Psoas muscle (tissue), 7 donors: ENCODE measurements at regions not wholly inside any gene's neighbourhood (a gene's known extent, or its start where the extent isn't known, plus 50 kb on each side); places are given as distances from the start of the nearest gene placed in this dataset.

Source experiments
- ATAC-seq, 4 donors: fragments of 200-7000 bp; cut with Tn5 transposase; one replicate each; pipeline ENCODE4 v1.9.1; 2020; ENCODE audit warnings: moderate library complexity in 3 of 4, mild to moderate bottlenecking in 2 of 4
- DNase-seq, 2 donors: peaks; one replicate each; pipeline ENCODE4 v3.0.0-alpha.2; 2020
- H3K27ac ChIP-seq: fragments of 200-600 bp; one replicate; pipeline ENCODE4 v1.8.0; 2022
- H3K27me3 ChIP-seq, 3 donors: fragments of 200-600 bp in 1 of 3; one replicate each; pipeline versions ENCODE4 v1.6.1 to v1.8.0; 2013 to 2022; ENCODE audit warnings: low read length in 2 of 3, mild to moderate bottlenecking in 2 of 3, moderate library complexity in 1 of 3; ENCODE audit not compliant: insufficient read depth in 3 of 3
- H3K36me3 ChIP-seq, 2 donors: fragments of 200-600 bp in 1 of 2; one replicate each; pipeline versions ENCODE4 v1.6.1 to v1.8.0; 2013 to 2022; ENCODE audit warnings: low read depth in 1 of 2, mild to moderate bottlenecking in 1 of 2, moderate library complexity in 1 of 2; ENCODE audit not compliant: insufficient read depth in 1 of 2
- H3K4me1 ChIP-seq: fragments of 200-600 bp; one replicate; pipeline ENCODE4 v1.8.0; 2022
- H3K4me3 ChIP-seq: fragments of 200-600 bp; one replicate; pipeline ENCODE4 v1.8.0; 2022; ENCODE audit warnings: mild to moderate bottlenecking
- H3K9me3 ChIP-seq: fragments of 200-600 bp; one replicate; pipeline ENCODE4 v1.8.0; 2022
- WGBS, 3 donors: extraction: QIAGEN DNeasy Blood & Tissue Kit; methylation state at CpG; one replicate each; pipeline versions ENCODE4 v1.1.6 to v1.1.7; 2013; 5-methylcytosine and 5-hydroxymethylcytosine counted together
- intact Hi-C, 2 donors: fragments of 100-400 bp; cut with DNase I; formaldehyde crosslinking; loops; one replicate each; pipeline versions ENCODE4 v1.11.0 to v1.14.2; 2022
- TF ChIP-seq, protein P1 (sequence below): fragments of 200-600 bp; IDR thresholded peaks from one replicate; pipeline ENCODE4 v1.8.0; 2022; ENCODE audit warnings: antibody characterized with exemption
- donor health status: healthy with polysubstance abuse.
- donor health status: DM: no; HTN: no; CAD: no; lungs with moderate emphysema.
- donor health status: Bipolar disorder and iron deficiency.
- donor health status: healthy.
- donor health status: DM: yes; HTN: yes; CAD: no.
- donor health status: DM: no; HTN: no; CAD: no.
- donor health status: DM: yes; HTN: yes; CAD: no.

DNA sequence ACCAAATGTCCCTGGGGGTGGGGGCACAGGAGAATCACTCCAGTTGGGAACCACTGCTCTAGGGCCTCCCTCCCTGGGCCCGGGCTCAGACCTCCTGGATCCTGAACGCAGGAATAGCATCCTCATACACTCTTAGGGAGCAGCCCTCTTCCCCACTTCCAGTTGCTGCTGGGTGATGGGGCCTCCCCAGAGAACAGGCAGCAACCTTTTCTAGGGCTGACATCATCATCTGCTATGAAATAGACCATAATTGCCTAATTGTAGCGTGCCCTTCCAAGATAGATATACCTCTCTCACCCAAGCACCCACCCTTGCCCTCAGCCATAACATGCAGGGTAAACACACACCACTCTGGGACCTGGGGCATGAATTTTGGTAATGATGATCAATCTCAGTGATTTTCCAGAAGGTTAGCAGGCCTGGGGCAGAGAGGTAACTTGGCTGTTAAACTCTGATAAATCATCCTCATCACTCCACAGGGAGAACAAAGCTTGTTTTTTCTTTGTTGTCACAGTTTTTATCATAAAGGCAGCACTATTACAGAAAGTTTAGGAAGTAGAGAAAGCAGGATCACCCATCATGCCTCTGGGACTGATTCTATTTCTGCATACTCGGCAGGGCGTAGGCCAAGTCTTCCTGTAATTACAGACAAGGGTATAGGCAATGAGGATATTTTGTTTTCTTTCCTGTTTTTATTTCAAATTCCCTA lies 88.3 kb upstream of the PRDM11 start:
- H3K27me3 ChIP-seq = no peaks in the 10 kb centered on the region
- H3K4me1 ChIP-seq = peaks cover 6% of the 10 kb centered on the region
- TF ChIP-seq, protein P1, sequence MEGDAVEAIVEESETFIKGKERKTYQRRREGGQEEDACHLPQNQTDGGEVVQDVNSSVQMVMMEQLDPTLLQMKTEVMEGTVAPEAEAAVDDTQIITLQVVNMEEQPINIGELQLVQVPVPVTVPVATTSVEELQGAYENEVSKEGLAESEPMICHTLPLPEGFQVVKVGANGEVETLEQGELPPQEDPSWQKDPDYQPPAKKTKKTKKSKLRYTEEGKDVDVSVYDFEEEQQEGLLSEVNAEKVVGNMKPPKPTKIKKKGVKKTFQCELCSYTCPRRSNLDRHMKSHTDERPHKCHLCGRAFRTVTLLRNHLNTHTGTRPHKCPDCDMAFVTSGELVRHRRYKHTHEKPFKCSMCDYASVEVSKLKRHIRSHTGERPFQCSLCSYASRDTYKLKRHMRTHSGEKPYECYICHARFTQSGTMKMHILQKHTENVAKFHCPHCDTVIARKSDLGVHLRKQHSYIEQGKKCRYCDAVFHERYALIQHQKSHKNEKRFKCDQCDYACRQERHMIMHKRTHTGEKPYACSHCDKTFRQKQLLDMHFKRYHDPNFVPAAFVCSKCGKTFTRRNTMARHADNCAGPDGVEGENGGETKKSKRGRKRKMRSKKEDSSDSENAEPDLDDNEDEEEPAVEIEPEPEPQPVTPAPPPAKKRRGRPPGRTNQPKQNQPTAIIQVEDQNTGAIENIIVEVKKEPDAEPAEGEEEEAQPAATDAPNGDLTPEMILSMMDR = no peak
- no peaks in the 10 kb centered on the region for H3K9me3 ChIP-seq
- no peak overlapping the region for H3K4me3 ChIP-seq
- 75 to 82% (median 82%) methylated on average over 5 of the region's 5 CpGs for WGBS, 3 donors
- DNase-seq (no peak), ATAC-seq (no peak)
- no peaks in the 10 kb centered on the region for H3K36me3 ChIP-seq
- intact Hi-C loops = no loop called here
- no peak overlapping the region for H3K27ac ChIP-seq

DNA sequence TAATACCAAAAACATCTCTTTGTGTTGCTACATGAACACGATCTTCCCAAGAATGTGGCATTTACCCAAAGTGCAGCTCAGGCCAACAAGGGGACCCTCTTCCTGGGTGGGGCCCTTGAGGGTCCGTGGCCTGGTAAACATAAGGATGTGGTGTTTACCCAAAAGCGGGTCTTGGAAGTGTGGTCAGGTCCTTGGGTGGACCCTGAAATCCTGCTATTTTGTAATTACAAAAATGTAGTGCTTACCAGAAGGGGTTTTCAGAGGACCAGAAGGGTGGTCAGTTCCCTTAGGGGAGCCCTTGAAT lies 87.8 kb upstream of the PRDM11 start:
- no peak overlapping the region for H3K27ac ChIP-seq
- no peak for DNase-seq
- peaks cover 1% of the 10 kb centered on the region for H3K4me1 ChIP-seq
- WGBS, 3 donors = 58 to 77% (median 73%) methylated on average over 3 of the region's 3 CpGs
- H3K9me3 ChIP-seq = no peaks in the 10 kb centered on the region
- TF ChIP-seq, protein P1 = no peak
- intact Hi-C loops = no loop called here
- H3K27me3 ChIP-seq = no peaks in the 10 kb centered on the region
- H3K36me3 ChIP-seq = no peaks in the 10 kb centered on the region
- ATAC-seq = no peak
- H3K4me3 ChIP-seq = no peak overlapping the region

- H3K27me3 ChIP-seq = no peaks in the 10 kb centered on the region
- ATAC-seq (no peak), DNase-seq (no peak)
- H3K4me3 ChIP-seq = no peak overlapping the region
- H3K36me3 ChIP-seq = no peaks in the 10 kb centered on the region
- TF ChIP-seq, protein P1 = no peak
- H3K4me1 ChIP-seq = no peaks in the 10 kb centered on the region
- intact Hi-C loops = no loop called here
- no peaks in the 10 kb centered on the region for H3K9me3 ChIP-seq
- WGBS, 3 donors = 87 to 88% (median 88%) methylated on average over 8 of the region's 8 CpGs
- no peak overlapping the region for H3K27ac ChIP-seq
These were observed 85.7 kb upstream of the PRDM11 start for GRCh38 chr11:45060707-45061106.

- DNase-seq (no peak), ATAC-seq (no peak)
- intact Hi-C loops = no loop called here
- Histone ChIP-seq H3K9me3 (no peaks in the 10 kb centered on the region), H3K27me3 (no peaks in the 10 kb centered on the region), H3K36me3 (no peaks in the 10 kb centered on the region), H3K27ac (no peak overlapping the region), H3K4me3 (no peak overlapping the region), H3K4me1 (no peaks in the 10 kb centered on the region)
- 92 to 93% (median 93%) methylated on average over 10 of the region's 10 CpGs for WGBS, 3 donors
- TF ChIP-seq, protein P1 = no peak
These were observed 84.8 kb upstream of the PRDM11 start for GRCh38 chr11:45061641-45062040.

DNA sequence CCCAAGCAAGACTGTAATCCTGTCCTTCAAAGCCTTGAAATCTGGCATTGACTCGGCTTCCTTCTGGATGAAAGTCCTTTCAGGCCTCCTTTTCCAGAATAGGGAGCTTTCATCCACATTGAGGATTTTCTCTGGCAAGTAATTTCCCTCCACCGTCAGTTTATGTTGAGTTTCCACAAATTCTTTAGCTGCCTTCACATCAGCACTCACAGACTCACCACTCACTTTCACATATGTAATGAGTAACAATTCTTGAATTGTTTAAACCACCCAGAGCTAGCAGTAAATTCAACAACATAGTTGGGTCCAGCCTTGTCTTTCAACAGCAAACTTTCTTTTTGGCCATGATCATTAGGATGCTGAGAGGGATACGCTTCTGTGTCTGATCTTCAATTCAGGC lies 84.3 kb upstream of the PRDM11 start:
- intact Hi-C loops = no loop called here
- Histone ChIP-seq H3K27ac (no peak overlapping the region), H3K9me3 (no peaks in the 10 kb centered on the region), H3K27me3 (no peaks in the 10 kb centered on the region), H3K4me3 (no peak overlapping the region), H3K4me1 (no peaks in the 10 kb centered on the region), H3K36me3 (no peaks in the 10 kb centered on the region)
- DNase-seq (no peak), ATAC-seq (no peak)
- 85% methylated on average over 3 of the region's 3 CpGs for WGBS, 3 donors
- TF ChIP-seq, protein P1 = no peak
